Endothelial cell of umbilical vein (primary cell): ENCODE measurements at regions not wholly inside any gene's neighbourhood (a gene's known extent, or its start where the extent isn't known, plus 50 kb on each side); places are given as distances from the start of the nearest gene placed in this dataset.
"Not testable (repeated sequence)": the region's sequence is repeated elsewhere in the genome, so short reads cannot be mapped to it uniquely, and the experiment has no call there.

Experiments
- BruUV-seq: library from RNA; stranded (reverse); fragments of 400-500 nt; replicated peaks from 2 replicates; lab custom pipeline; 2021; lab: Mats Ljungman, UMichigan
- CTCF ChIA-PET: fragments of 300-600, 350-600 bp; sonication (Branson Sonifier 250); formaldehyde crosslinking; loops from one replicate; lab custom pipeline; 2021; ENCODE audit warnings: antibody characterized with exemption, inconsistent platforms; lab: Charles Lee
- POLR2A ChIA-PET: fragments of 300-600, 350-600 bp; sonication (Branson Sonifier 250); formaldehyde crosslinking; loops from one replicate; lab custom pipeline; 2021; ENCODE audit warnings: antibody characterized with exemption, inconsistent platforms; lab: Charles Lee
- DNase-seq: peaks from one replicate; pipeline ENCODE4 v3.0.0-alpha.2; 2011; ENCODE audit warnings: low read depth, low spot score
- FAIRE-seq: peaks from 2 replicates; lab custom pipeline; 2011; peaks lifted over from hg19 to GRCh38; lab: Jason Lieb, UNC
- H2AFZ ChIP-seq: 2 replicates; pipeline ENCODE4 v1.6.0; 2012; ENCODE audit warnings: low read depth, low read length, control low read depth, inconsistent platforms
- H3K27ac ChIP-seq: 2 replicates; pipeline ENCODE4 v1.5.1; 2011; ENCODE audit warnings: low read depth, mild to moderate bottlenecking, control low read depth, low read length, moderate library complexity; ENCODE audit not compliant: insufficient read depth
- H3K27me3 ChIP-seq, 2 experiments: 2 replicates each; pipeline versions ENCODE4 v1.6.0 to v1.6.1; 2011; ENCODE audit warnings: low read length in 2 of 2, mixed read lengths in 1 of 2; ENCODE audit not compliant: control insufficient read depth in 2 of 2, insufficient read depth in 2 of 2
- H3K36me3 ChIP-seq, 2 experiments: 2 replicates in 1 of 2; 3 replicates in 1 of 2; pipeline ENCODE4 v1.5.1; 2011; ENCODE audit warnings: low read length in 2 of 2, mild to moderate bottlenecking in 1 of 2, moderate library complexity in 1 of 2; ENCODE audit not compliant: control insufficient read depth in 2 of 2, insufficient read depth in 2 of 2; ENCODE audit errors: extremely low read depth in 1 of 2
- H3K4me1 ChIP-seq: 3 replicates; pipeline ENCODE4 v1.5.1; 2011; ENCODE audit warnings: mild to moderate bottlenecking, low read length; ENCODE audit not compliant: control insufficient read depth, insufficient read depth; ENCODE audit errors: extremely low read depth
- H3K4me2 ChIP-seq: 2 replicates; pipeline ENCODE4 v1.6.1; 2011; ENCODE audit warnings: low read length, control low read depth, mixed read lengths; ENCODE audit not compliant: insufficient read depth
- H3K4me3 ChIP-seq, 3 experiments: fragments of 200-600 bp in 1 of 3; sonication (generic), shearing (Covaris generic) in 1 of 3; replicated peaks in 1 of 3; 2 replicates each; pipeline ENCODE4 v1.5.1; 2011 to 2016; ENCODE audit warnings: control low read depth in 3 of 3, low read length in 3 of 3, mild to moderate bottlenecking in 2 of 3, inconsistent platforms in 1 of 3, low read depth in 1 of 3, moderate library complexity in 1 of 3; ENCODE audit not compliant: insufficient read depth in 1 of 3
- H3K79me2 ChIP-seq: 2 replicates; pipeline ENCODE4 v1.6.0; 2012; ENCODE audit warnings: low read length, inconsistent platforms; ENCODE audit not compliant: control insufficient read depth, insufficient read depth
- H3K9ac ChIP-seq: replicated peaks from 2 replicates; pipeline ENCODE3; 2011; ENCODE audit warnings: low read length, control low read depth; ENCODE audit not compliant: insufficient read depth; ENCODE audit errors: extremely low read depth
- H3K9me1 ChIP-seq: replicated peaks from 3 replicates; pipeline ENCODE4 v1.6.0; 2011; ENCODE audit warnings: mild to moderate bottlenecking, low read length; ENCODE audit not compliant: control insufficient read depth, insufficient read depth; ENCODE audit errors: extremely low read depth
- H3K9me3 ChIP-seq: replicated peaks from 2 replicates; pipeline ENCODE4 v1.5.1; 2012; ENCODE audit warnings: low read length, inconsistent platforms; ENCODE audit not compliant: control insufficient read depth, insufficient read depth
- H4K20me1 ChIP-seq: replicated peaks from 2 replicates; pipeline ENCODE3; 2011; ENCODE audit warnings: mild to moderate bottlenecking, low read length; ENCODE audit not compliant: control insufficient read depth, insufficient read depth; ENCODE audit errors: extremely low read depth
- CTCF ChIP-seq, 2 donors: IDR thresholded peaks; 1 replicate in 1 of 2; 2 replicates in 1 of 2; pipeline ENCODE4 v1.5.1; 2011; ENCODE audit warnings: low read length in 2 of 2, mild to moderate bottlenecking in 2 of 2, moderate library complexity in 2 of 2, control low read depth in 1 of 2, inconsistent platforms in 1 of 2, low read depth in 1 of 2; ENCODE audit not compliant: insufficient read depth in 1 of 2; ENCODE audit errors: extremely low read depth in 1 of 2
- EZH2 ChIP-seq: IDR thresholded peaks from 2 replicates; pipeline ENCODE4 v1.6.1; 2012; ENCODE audit warnings: borderline replicate concordance, low read depth, mild to moderate bottlenecking, moderate library complexity, low read length, inconsistent platforms; ENCODE audit not compliant: severe bottlenecking
- FOS ChIP-seq: IDR thresholded peaks from 2 replicates; pipeline ENCODE4 v1.6.1; 2011; ENCODE audit warnings: mild to moderate bottlenecking, low read length, moderate library complexity, borderline replicate concordance; ENCODE audit not compliant: insufficient read depth
- GATA2 ChIP-seq: IDR thresholded peaks from 2 replicates; pipeline ENCODE4 v1.7.0; 2011; ENCODE audit warnings: low read depth, mild to moderate bottlenecking, moderate library complexity, mixed read lengths, low read length; ENCODE audit not compliant: insufficient read length, insufficient read depth
- JUN ChIP-seq: IDR thresholded peaks from 2 replicates; pipeline ENCODE4 v1.6.1; 2011; ENCODE audit warnings: borderline replicate concordance, low read depth; ENCODE audit not compliant: insufficient read length, insufficient read depth
- MAX ChIP-seq: IDR thresholded peaks from 2 replicates; pipeline ENCODE4 v1.6.1; 2011; ENCODE audit not compliant: insufficient read depth, insufficient read length
- MYC ChIP-seq: IDR thresholded peaks from one replicate; pipeline ENCODE4 v1.6.1; 2011; ENCODE audit warnings: mild to moderate bottlenecking, low read depth, low read length
- POLR2A ChIP-seq: IDR thresholded peaks from 2 replicates; pipeline ENCODE4 v1.6.1; 2012; ENCODE audit warnings: low read depth, mild to moderate bottlenecking, control low read depth, low read length
- POLR2AphosphoS5 ChIP-seq: IDR thresholded peaks from 2 replicates; pipeline ENCODE4 v1.6.1; 2012; ENCODE audit warnings: low read depth, mild to moderate bottlenecking, control low read depth, low read length, moderate library complexity; ENCODE audit not compliant: insufficient read depth
- dilution Hi-C: fragments of 300-500 bp; cut with MboI; formaldehyde crosslinking; loops from one replicate; pipeline ENCODE4 v1.15.0; 2019; ENCODE audit warnings: low sequenced_read_pairs; ENCODE audit not compliant: extremely low pct_ligation_motif_present
- intact Hi-C: fragments of 100-400 bp; cut with micrococcal nuclease; formaldehyde crosslinking; loops from one replicate; pipeline ENCODE4 v1.10.0; 2022

GRCh38 chr16:80893686-80894085 is 89.3 kb upstream of the CDYL2 start:
- H3K9me1 ChIP-seq, result no peaks in the 10 kb centered on the region
- no peak for FAIRE-seq
- no peak for TF ChIP-seq FOS
- TF ChIP-seq POLR2A, result no peak
- no peak for TF ChIP-seq GATA2
- no peak for TF ChIP-seq POLR2AphosphoS5
- TF ChIP-seq MYC, result no peak
- TF ChIP-seq EZH2, result no peak
- TF ChIP-seq JUN, result no peak
- TF ChIP-seq CTCF (IDR thresholded peaks at IDR 0.05; ENCODE audit: extremely low read depth in 1 of 2, insufficient read depth in 1 of 2, low read depth in 1 of 2, low read length in 2 of 2), result no peak
- TF ChIP-seq MAX, result no peak
- no peaks in the 10 kb centered on the region for H3K36me3 ChIP-seq
- H3K27me3 ChIP-seq, result peaks cover 4 to 8% of the 10 kb centered on the region in 2 experiments
- no peak overlapping the region for H3K27ac ChIP-seq
- BruUV-seq, result no TSS peak
- DNase-seq, result no peak
- H3K9me3 ChIP-seq, result no peaks in the 10 kb centered on the region
- H3K4me2 ChIP-seq, result no peak overlapping the region
- no peaks in the 10 kb centered on the region for H3K79me2 ChIP-seq
- ChIA-PET POLR2A (no interaction called here), CTCF (interaction anchor here (1.8 kb wide), 1 partner anchor 31 kb away, joined by 9 read pairs; no protein-coding TSS in a partner anchor)
- intact Hi-C loops, result no loop called here
- no peak overlapping the region for H3K4me3 ChIP-seq
- H3K9ac ChIP-seq, result no peak overlapping the region
- H4K20me1 ChIP-seq, result no peaks in the 10 kb centered on the region
- dilution Hi-C loops, result no loop called here
- H2AFZ ChIP-seq, result no peak overlapping the region
- no peaks in the 10 kb centered on the region for H3K4me1 ChIP-seq

GRCh38 chr16:80892395-80892794 is 88.0 kb upstream of the CDYL2 start:
- H4K20me1 ChIP-seq, H3K4me2 ChIP-seq, H3K27ac ChIP-seq, DNase-seq, H3K9ac ChIP-seq, intact Hi-C loops, CTCF ChIA-PET, H3K27me3 ChIP-seq, FAIRE-seq, H3K79me2 ChIP-seq, dilution Hi-C loops, H3K36me3 ChIP-seq, POLR2A ChIA-PET, H3K4me1 ChIP-seq, H3K9me3 ChIP-seq, BruUV-seq, H3K9me1 ChIP-seq, H3K4me3 ChIP-seq, H2AFZ ChIP-seq: not testable (repeated sequence)
